SK-N-MC (cell line): ENCODE measurements at regions not wholly inside any gene's neighbourhood (a gene's known extent, or its start where the extent isn't known, plus 50 kb on each side); places are given as distances from the start of the nearest gene placed in this dataset.

Experiments
- DNase-seq: peaks from one replicate; pipeline ENCODE4 v3.0.0-alpha.2; 2011; ENCODE audit warnings: low read depth, low spot score
- H3K27ac ChIP-seq: fragments of 200-600 bp; sonication (generic); 2 replicates; pipeline ENCODE4 v1.5.1; 2016; ENCODE audit warnings: mixed run types
- H3K36me3 ChIP-seq: fragments of 200-600 bp; sonication (generic); 2 replicates; pipeline ENCODE4 v1.6.1; 2017; ENCODE audit warnings: antibody characterized with exemption, low read length, mixed read lengths; ENCODE audit not compliant: insufficient read depth
- H3K4me3 ChIP-seq: fragments of 200-600 bp; sonication (generic); 2 replicates; pipeline ENCODE4 v1.5.1; 2016
- H3K9ac ChIP-seq: fragments of 200-600 bp; sonication (generic); 2 replicates; pipeline ENCODE4 v1.8.0; 2017; ENCODE audit warnings: mixed run types, mixed read lengths; ENCODE audit not compliant: insufficient read length
- H3K9me3 ChIP-seq: fragments of 200-600 bp; sonication (generic); 2 replicates; pipeline ENCODE4 v1.6.1; 2017; ENCODE audit warnings: low read depth, mild to moderate bottlenecking, antibody characterized with exemption, low read length, moderate library complexity, mixed read lengths
- EZH2 ChIP-seq: fragments of 200-600 bp; sonication (generic); IDR thresholded peaks from one replicate; pipeline ENCODE4 v1.6.1; 2017; ENCODE audit warnings: antibody characterized with exemption
- FOXP2 ChIP-seq: optimal IDR thresholded peaks from 2 replicates; pipeline ENCODE3; 2011; ENCODE audit warnings: mild to moderate bottlenecking, moderate library complexity; ENCODE audit not compliant: insufficient read depth; ENCODE audit errors: extremely low read length, control extremely low read depth
- POLR2AphosphoS5 ChIP-seq: IDR thresholded peaks from 2 replicates; pipeline ENCODE4 v1.6.1; 2012; ENCODE audit warnings: mild to moderate bottlenecking, low read depth, low read length, borderline replicate concordance

- no peak for TF ChIP-seq EZH2
- no peak for TF ChIP-seq POLR2AphosphoS5
- no peak for TF ChIP-seq FOXP2
- no peaks in the 10 kb centered on the region for H3K9me3 ChIP-seq
- H3K4me3 ChIP-seq: no peak overlapping the region
- no peak overlapping the region for H3K9ac ChIP-seq
- DNase-seq: no peak
- no peak overlapping the region for H3K27ac ChIP-seq
- no peaks in the 10 kb centered on the region for H3K36me3 ChIP-seq
Measured at GRCh38 chr4:123562994-123563750, 166.6 kb downstream of the SPRY1 start.

GRCh38 chr4:123564758-123565346, 168.3 kb downstream of the SPRY1 start:
- DNase-seq: no peak
- Histone ChIP-seq H3K36me3 (no peaks in the 10 kb centered on the region), H3K9me3 (no peaks in the 10 kb centered on the region), H3K27ac (no peak overlapping the region), H3K9ac (no peak overlapping the region), H3K4me3 (no peak overlapping the region)
- TF ChIP-seq POLR2AphosphoS5 (no peak), EZH2 (no peak), FOXP2 (no peak)

DNA sequence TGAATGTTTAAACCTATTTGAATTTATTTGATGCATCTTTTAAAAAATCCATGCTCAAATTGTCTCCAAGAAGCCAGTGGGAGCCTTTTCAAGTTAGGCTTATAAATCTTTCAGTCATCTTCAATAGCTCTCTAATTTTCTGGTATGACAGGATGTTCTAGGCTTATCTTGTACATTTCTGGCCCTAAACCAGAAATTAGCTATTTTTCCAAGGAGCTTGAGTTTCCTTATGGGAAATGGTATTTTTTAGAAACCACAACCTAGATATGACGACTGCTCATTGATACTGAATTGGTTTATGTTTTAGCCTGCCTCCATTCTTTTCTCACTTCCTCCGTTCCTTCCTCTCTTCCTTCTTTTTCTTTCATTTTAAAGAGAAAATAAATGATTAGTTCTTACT, 172.3 kb downstream of the SPRY1 start:
- Histone ChIP-seq H3K9me3 (no peaks in the 10 kb centered on the region), H3K36me3 (no peaks in the 10 kb centered on the region), H3K27ac (no peak overlapping the region), H3K4me3 (no peak overlapping the region), H3K9ac (no peak overlapping the region)
- DNase-seq: no peak
- TF ChIP-seq POLR2AphosphoS5: no peak
- TF ChIP-seq EZH2: no peak
- TF ChIP-seq FOXP2: no peak

GRCh38 chr4:123569541-123569940, 172.9 kb downstream of the SPRY1 start:
- no peak for TF ChIP-seq POLR2AphosphoS5
- TF ChIP-seq FOXP2: no peak
- TF ChIP-seq EZH2: no peak
- H3K36me3 ChIP-seq: no peaks in the 10 kb centered on the region
- no peak overlapping the region for H3K4me3 ChIP-seq
- no peak overlapping the region for H3K9ac ChIP-seq
- no peak for DNase-seq
- H3K9me3 ChIP-seq: no peaks in the 10 kb centered on the region
- no peak overlapping the region for H3K27ac ChIP-seq

- H3K4me3 ChIP-seq: no peak overlapping the region
- no peak for DNase-seq
- H3K36me3 ChIP-seq: no peaks in the 10 kb centered on the region
- no peaks in the 10 kb centered on the region for H3K9me3 ChIP-seq
- H3K27ac ChIP-seq: no peak overlapping the region
- TF ChIP-seq FOXP2 (no peak), POLR2AphosphoS5 (no peak), EZH2 (no peak)
- H3K9ac ChIP-seq: no peak overlapping the region
Measured at GRCh38 chr4:123573866-123574508, 177.4 kb downstream of the SPRY1 start.

GRCh38 chr4:123575291-123575690, 178.7 kb downstream of the SPRY1 start:
- TF ChIP-seq EZH2: no peak
- TF ChIP-seq FOXP2: no peak
- TF ChIP-seq POLR2AphosphoS5: no peak
- Histone ChIP-seq H3K36me3 (no peaks in the 10 kb centered on the region), H3K9ac (no peak overlapping the region), H3K9me3 (no peaks in the 10 kb centered on the region), H3K4me3 (no peak overlapping the region), H3K27ac (no peak overlapping the region)
- no peak for DNase-seq

GRCh38 chr4:123577225-123577906, 180.8 kb downstream of the SPRY1 start:
- Histone ChIP-seq H3K9me3 (peaks cover 3% of the 10 kb centered on the region; the same call in 1 of the 2 replicates), H3K36me3 (no peaks in the 10 kb centered on the region), H3K27ac (no peak overlapping the region), H3K9ac (no peak overlapping the region), H3K4me3 (no peak overlapping the region)
- DNase-seq: no peak
- TF ChIP-seq EZH2: no peak
- TF ChIP-seq POLR2AphosphoS5: no peak
- TF ChIP-seq FOXP2: no peak

GRCh38 chr4:123578276-123579029, 181.9 kb downstream of the SPRY1 start:
- TF ChIP-seq POLR2AphosphoS5 (no peak), EZH2 (no peak), FOXP2 (no peak)
- Histone ChIP-seq H3K4me3 (no peak overlapping the region), H3K36me3 (no peaks in the 10 kb centered on the region), H3K9ac (no peak overlapping the region), H3K9me3 (peaks cover 3% of the 10 kb centered on the region; the same call in 1 of the 2 replicates), H3K27ac (no peak overlapping the region)
- no peak for DNase-seq
